Lung (tissue), 11 donors: ENCODE measurements at regions not wholly inside any gene's neighbourhood (a gene's known extent, or its start where the extent isn't known, plus 50 kb on each side); places are given as distances from the start of the nearest gene placed in this dataset.

Source experiments
- ATAC-seq: fragments of 200-7000 bp; cut with Tn5 transposase; one replicate; pipeline ENCODE4 v1.9.1; 2020; ENCODE audit warnings: moderate number of reproducible peaks; ENCODE audit not compliant: insufficient read depth, low FRiP score
- DNase-seq, 3 donors: peaks; one replicate each; pipeline ENCODE4 v3.0.0-alpha.2; 2013 to 2017
- H3K27ac ChIP-seq, 2 donors: one replicate each; pipeline ENCODE4 v1.5.1; 2013; ENCODE audit warnings: mild to moderate bottlenecking in 2 of 2, moderate library complexity in 2 of 2, control low read depth in 1 of 2, inconsistent platforms in 1 of 2, low read depth in 1 of 2, low read length in 1 of 2
- H3K27me3 ChIP-seq, 3 donors: one replicate each; pipeline ENCODE4 v1.5.1; 2013; ENCODE audit warnings: low read length in 2 of 3; ENCODE audit not compliant: control insufficient read depth in 3 of 3, insufficient read depth in 3 of 3
- H3K36me3 ChIP-seq, 4 donors: one replicate each; pipeline ENCODE4 v1.5.1; 2013; ENCODE audit warnings: low read length in 4 of 4, mild to moderate bottlenecking in 1 of 4, moderate library complexity in 1 of 4; ENCODE audit not compliant: control insufficient read depth in 4 of 4, insufficient read depth in 4 of 4
- H3K4me1 ChIP-seq, 5 donors: one replicate each; pipeline ENCODE4 v1.5.1; 2013; ENCODE audit warnings: low read length in 5 of 5, mild to moderate bottlenecking in 2 of 5, moderate library complexity in 1 of 5; ENCODE audit not compliant: control insufficient read depth in 5 of 5, insufficient read depth in 5 of 5
- H3K4me3 ChIP-seq: one replicate; pipeline ENCODE4 v1.5.1; 2013; ENCODE audit warnings: mild to moderate bottlenecking, control low read depth, moderate library complexity
- H3K9ac ChIP-seq, 2 donors: one replicate each; pipeline ENCODE4 v1.5.1; 2013; ENCODE audit warnings: low read length in 2 of 2, control low read depth in 1 of 2; ENCODE audit not compliant: insufficient read depth in 1 of 2
- H3K9me3 ChIP-seq, 4 donors: one replicate each; pipeline ENCODE4 v1.5.1; 2013; ENCODE audit warnings: low read length in 3 of 4, mild to moderate bottlenecking in 1 of 4, moderate library complexity in 1 of 4; ENCODE audit not compliant: control insufficient read depth in 4 of 4, insufficient read depth in 3 of 4
- CTCF ChIP-seq: IDR thresholded peaks from 2 replicates; pipeline ENCODE4 v1.5.1; 2012; ENCODE audit warnings: mild to moderate bottlenecking; ENCODE audit errors: control extremely low read depth, extremely low read depth
- WGBS, 2 donors: extraction: QIAGEN DNeasy Blood & Tissue Kit; methylation state at CpG; one replicate each; pipeline ENCODE4 v1.1.7; 2013; 5-methylcytosine and 5-hydroxymethylcytosine counted together
- donor health status: control.
- donor health status: control.
- donor health status: Bipolar disorder and iron deficiency.
- donor health status: healthy.
- donor health status: DM: yes; HTN: yes; CAD: no.

- ATAC-seq: no peak
- Histone ChIP-seq H3K36me3 (no peaks in the 10 kb centered on the region), H3K9me3 (no peaks in the 10 kb centered on the region), H3K27me3 (peaks cover 0 to 3% (median 0%) of the 10 kb centered on the region in 3 donors), H3K4me1 (no peaks in the 10 kb centered on the region), H3K27ac (no peak overlapping the region), H3K4me3 (no peak overlapping the region), H3K9ac (no peak overlapping the region)
- no peak for DNase-seq
- 71 to 85% methylated on average over 4 of the region's 4 CpGs for WGBS, 2 donors
- TF ChIP-seq CTCF: no peak
Measured at GRCh38 chr3:76644305-76644675, 395.6 kb upstream of the ROBO2 start.

GRCh38 chr3:76645724-76646123 lies 394.2 kb upstream of the ROBO2 start:
- 90 to 92% methylated on average over 2 of the region's 2 CpGs for WGBS, 2 donors
- Histone ChIP-seq H3K36me3 (no peaks in the 10 kb centered on the region), H3K9ac (no peak overlapping the region), H3K9me3 (no peaks in the 10 kb centered on the region), H3K27ac (no peak overlapping the region), H3K27me3 (no peaks in the 10 kb centered on the region), H3K4me3 (no peak overlapping the region), H3K4me1 (no peaks in the 10 kb centered on the region)
- DNase-seq (no peak), ATAC-seq (no peak)
- TF ChIP-seq CTCF: no peak

- Histone ChIP-seq H3K9ac (no peak overlapping the region), H3K36me3 (no peaks in the 10 kb centered on the region), H3K9me3 (peaks cover 0 to 2% (median 0%) of the 10 kb centered on the region in 4 donors), H3K27ac (no peak overlapping the region), H3K27me3 (no peaks in the 10 kb centered on the region), H3K4me3 (no peak overlapping the region), H3K4me1 (no peaks in the 10 kb centered on the region)
- WGBS, 2 donors: 76 to 80% methylated on average over 13 of the region's 13 CpGs
- ATAC-seq: no peak
- no peak for DNase-seq
- no peak for TF ChIP-seq CTCF
Measured at GRCh38 chr3:76646921-76647562, 392.9 kb upstream of the ROBO2 start.

- H3K4me3 ChIP-seq: no peak overlapping the region
- no peak overlapping the region for H3K27ac ChIP-seq
- H3K36me3 ChIP-seq: no peaks in the 10 kb centered on the region
- H3K9ac ChIP-seq: no peak overlapping the region
- no peaks in the 10 kb centered on the region for H3K27me3 ChIP-seq
- H3K9me3 ChIP-seq: peaks cover 0 to 2% (median 0%) of the 10 kb centered on the region in 4 donors
- ATAC-seq (no peak), DNase-seq (no peak)
- TF ChIP-seq CTCF: no peak
- H3K4me1 ChIP-seq: no peaks in the 10 kb centered on the region
- WGBS, 2 donors: 76 to 79% methylated on average over 1 of the region's 1 CpG
Measured at GRCh38 chr3:76651784-76652183, 388.1 kb upstream of the ROBO2 start.
